ENCODE measurements at regions not wholly inside any gene's neighbourhood (a gene's known extent, or its start where the extent isn't known, plus 50 kb on each side); places are given as distances from the start of the nearest gene placed in this dataset.

DNA sequence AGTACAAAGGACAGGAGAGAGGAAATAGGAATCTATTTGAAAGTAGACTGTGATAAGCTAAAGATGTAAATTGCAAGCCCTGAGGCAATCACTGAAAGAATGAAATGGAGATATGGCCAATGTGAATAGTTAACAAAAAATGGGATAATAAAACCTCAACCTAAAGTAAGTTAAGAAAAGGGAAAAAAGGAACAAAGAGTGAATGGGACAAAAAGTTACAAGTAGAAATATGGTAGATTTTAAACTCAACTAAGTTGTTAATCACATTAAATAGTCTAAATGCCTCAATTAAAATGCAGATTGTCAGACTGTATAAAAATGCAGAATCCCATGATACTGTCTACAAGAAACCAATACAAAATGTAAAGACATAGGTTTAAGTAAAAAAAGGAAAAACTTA is 165.2 kb upstream of the RBMS1 start:
- peaks cover 4% of the 10 kb centered on the region for H3K27me3 ChIP-seq
- H3K36me3 ChIP-seq (replicated peaks in 1 of 2) = no peaks in the 10 kb centered on the region
- intact Hi-C loops (cut with DNase I) = no loop called here
- no peaks in the 10 kb centered on the region for H3K4me1 ChIP-seq (replicated peaks in 1 of 2)
- H3K27ac ChIP-seq = no peak overlapping the region
- no peak overlapping the region for H3K4me3 ChIP-seq
- TF ChIP-seq POLR2A (IDR thresholded peaks at IDR 0.05) = no peak
- TF ChIP-seq, protein P1, sequence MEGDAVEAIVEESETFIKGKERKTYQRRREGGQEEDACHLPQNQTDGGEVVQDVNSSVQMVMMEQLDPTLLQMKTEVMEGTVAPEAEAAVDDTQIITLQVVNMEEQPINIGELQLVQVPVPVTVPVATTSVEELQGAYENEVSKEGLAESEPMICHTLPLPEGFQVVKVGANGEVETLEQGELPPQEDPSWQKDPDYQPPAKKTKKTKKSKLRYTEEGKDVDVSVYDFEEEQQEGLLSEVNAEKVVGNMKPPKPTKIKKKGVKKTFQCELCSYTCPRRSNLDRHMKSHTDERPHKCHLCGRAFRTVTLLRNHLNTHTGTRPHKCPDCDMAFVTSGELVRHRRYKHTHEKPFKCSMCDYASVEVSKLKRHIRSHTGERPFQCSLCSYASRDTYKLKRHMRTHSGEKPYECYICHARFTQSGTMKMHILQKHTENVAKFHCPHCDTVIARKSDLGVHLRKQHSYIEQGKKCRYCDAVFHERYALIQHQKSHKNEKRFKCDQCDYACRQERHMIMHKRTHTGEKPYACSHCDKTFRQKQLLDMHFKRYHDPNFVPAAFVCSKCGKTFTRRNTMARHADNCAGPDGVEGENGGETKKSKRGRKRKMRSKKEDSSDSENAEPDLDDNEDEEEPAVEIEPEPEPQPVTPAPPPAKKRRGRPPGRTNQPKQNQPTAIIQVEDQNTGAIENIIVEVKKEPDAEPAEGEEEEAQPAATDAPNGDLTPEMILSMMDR (IDR thresholded peaks at IDR 0.05) = no peak
- no peak for DNase-seq
- H3K9me3 ChIP-seq (replicated peaks in 1 of 3) = no peaks in the 10 kb centered on the region

GRCh38 chr2:160660741-160661140 is 167.1 kb upstream of the RBMS1 start:
- DNase-seq = no peak
- intact Hi-C loops (cut with DNase I) = no loop called here
- Histone ChIP-seq H3K27me3 (peaks cover 4% of the 10 kb centered on the region), H3K9me3 (replicated peaks in 1 of 3) (no peaks in the 10 kb centered on the region), H3K4me3 (no peak overlapping the region), H3K36me3 (replicated peaks in 1 of 2) (no peaks in the 10 kb centered on the region), H3K27ac (no peak overlapping the region), H3K4me1 (replicated peaks in 1 of 2) (peaks cover 0 to 2% of the 10 kb centered on the region in 2 donors)
- 51 to 67% (median 62%) methylated on average over 2 of the region's 2 CpGs for WGBS, 4 donors
- TF ChIP-seq, protein P1 (IDR thresholded peaks at IDR 0.05) = no peak
- no peak for TF ChIP-seq POLR2A (IDR thresholded peaks at IDR 0.05)

DNA sequence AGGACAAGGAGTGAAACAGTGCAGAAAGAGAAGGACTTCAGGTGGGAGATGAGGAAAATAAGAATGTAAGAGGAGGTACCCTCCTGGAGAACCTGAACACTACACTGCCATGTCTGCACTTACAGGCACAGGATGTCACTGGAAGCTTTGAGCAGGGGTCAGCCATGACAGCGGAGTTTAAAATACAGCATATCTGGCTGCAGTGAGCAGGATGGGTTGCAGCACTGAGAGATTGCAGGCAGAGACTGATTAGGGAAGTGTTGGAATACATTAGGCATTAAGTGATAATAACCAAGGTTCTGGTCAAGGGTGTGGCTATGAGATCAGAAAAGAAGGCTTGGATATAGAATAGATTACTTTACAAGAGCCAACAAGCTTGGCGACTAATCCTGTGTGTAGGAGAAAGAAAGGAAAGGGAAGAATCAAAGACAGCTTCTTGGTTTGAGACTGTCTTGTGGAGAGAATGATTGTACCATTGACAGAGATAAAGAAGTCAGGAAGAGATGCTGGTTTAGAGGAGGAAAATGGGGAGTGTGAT is 171.1 kb upstream of the RBMS1 start:
- no peaks in the 10 kb centered on the region for H3K9me3 ChIP-seq (replicated peaks in 1 of 3)
- no peaks in the 10 kb centered on the region for H3K27me3 ChIP-seq
- H3K4me3 ChIP-seq = no peak overlapping the region
- H3K4me1 ChIP-seq (replicated peaks in 1 of 2) = peaks cover 0 to 18% of the 10 kb centered on the region in 2 donors
- DNase-seq = no peak
- H3K36me3 ChIP-seq (replicated peaks in 1 of 2) = no peaks in the 10 kb centered on the region
- TF ChIP-seq, protein P1 (IDR thresholded peaks at IDR 0.05) = no peak
- no peak for TF ChIP-seq POLR2A (IDR thresholded peaks at IDR 0.05)
- intact Hi-C loops (cut with DNase I) = no loop called here
- H3K27ac ChIP-seq = no peak overlapping the region
- WGBS, 4 donors = 80 to 92% (median 88%) methylated on average over 2 of the region's 2 CpGs

DNA sequence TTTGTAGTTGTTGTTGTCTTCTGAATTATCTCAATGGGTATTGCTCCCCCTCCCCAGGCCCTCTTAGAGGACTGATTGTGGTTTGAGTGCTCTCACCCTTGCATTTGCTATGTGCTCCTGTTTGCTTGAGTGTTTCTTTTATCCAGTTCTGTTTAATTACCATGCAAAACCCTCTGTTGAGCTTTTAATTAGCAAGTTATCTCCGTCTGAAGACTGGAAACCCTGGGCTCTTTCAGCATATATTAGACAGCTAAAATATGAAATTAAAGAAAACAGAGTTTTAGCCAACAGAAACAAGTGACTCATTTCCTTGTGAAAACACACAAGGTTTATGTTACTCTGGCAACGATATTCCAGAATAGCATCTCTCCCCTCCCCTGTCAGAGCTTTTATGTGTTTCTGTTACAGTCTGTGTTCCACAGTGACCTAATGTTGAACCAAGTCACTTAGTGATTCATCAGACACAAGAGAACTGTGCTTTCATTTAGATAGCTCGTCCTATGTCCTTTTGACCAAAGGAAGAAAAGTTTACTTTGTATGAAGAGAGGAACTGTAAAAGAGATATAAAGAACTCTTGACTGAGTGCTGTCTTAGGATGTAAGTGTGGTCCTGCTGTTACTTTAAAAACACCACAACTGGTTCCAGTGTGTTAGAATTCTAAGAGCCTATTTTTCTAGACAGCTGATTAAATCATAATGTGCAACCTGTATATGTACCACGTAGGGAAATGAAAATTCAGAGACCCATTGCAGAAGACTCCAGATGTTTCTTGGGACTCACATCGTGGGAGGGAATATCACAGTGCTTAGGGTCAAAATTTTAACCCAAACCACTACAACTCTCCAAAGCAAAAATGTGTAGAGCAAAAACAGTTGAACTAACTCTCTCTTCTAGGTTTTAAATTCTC is 172.8 kb upstream of the RBMS1 start:
- peak overlapping the region in 3 of 5 donors; percentile 53 to 68 (median 54) for H3K27ac ChIP-seq
- TF ChIP-seq, protein P1 (IDR thresholded peaks at IDR 0.05) = no peak
- no peak for TF ChIP-seq POLR2A (IDR thresholded peaks at IDR 0.05)
- no peaks in the 10 kb centered on the region for H3K9me3 ChIP-seq (replicated peaks in 1 of 3)
- H3K27me3 ChIP-seq = no peaks in the 10 kb centered on the region
- H3K4me3 ChIP-seq = no peak overlapping the region
- peaks cover 0 to 18% of the 10 kb centered on the region in 2 donors for H3K4me1 ChIP-seq (replicated peaks in 1 of 2)
- intact Hi-C loops (cut with DNase I) = no loop called here
- WGBS, 4 donors = 9 to 14% (median 11%) methylated on average over 5 of the region's 5 CpGs
- no peaks in the 10 kb centered on the region for H3K36me3 ChIP-seq (replicated peaks in 1 of 2)
- DNase-seq = peak in 3 of 7 donors; percentile 15 to 28 (median 24)
